GM12864 (cell line): ENCODE measurements at regions not wholly inside any gene's neighbourhood (a gene's known extent, or its start where the extent isn't known, plus 50 kb on each side); places are given as distances from the start of the nearest gene placed in this dataset.

Source experiments
- DNase-seq: peaks from one replicate; pipeline ENCODE4 v3.0.0-alpha.2; 2011; ENCODE audit warnings: low read depth
- H3K4me3 ChIP-seq: 2 replicates; pipeline ENCODE4 v1.5.1; 2011; ENCODE audit warnings: mild to moderate bottlenecking, low read depth, low read length, control low read depth
- TF ChIP-seq, protein P1 (sequence below): IDR thresholded peaks from 2 replicates; pipeline ENCODE4 v1.5.1; 2011; ENCODE audit warnings: low read depth, mild to moderate bottlenecking, moderate library complexity, low read length, control low read depth, inconsistent platforms; ENCODE audit errors: missing control alignments

DNA sequence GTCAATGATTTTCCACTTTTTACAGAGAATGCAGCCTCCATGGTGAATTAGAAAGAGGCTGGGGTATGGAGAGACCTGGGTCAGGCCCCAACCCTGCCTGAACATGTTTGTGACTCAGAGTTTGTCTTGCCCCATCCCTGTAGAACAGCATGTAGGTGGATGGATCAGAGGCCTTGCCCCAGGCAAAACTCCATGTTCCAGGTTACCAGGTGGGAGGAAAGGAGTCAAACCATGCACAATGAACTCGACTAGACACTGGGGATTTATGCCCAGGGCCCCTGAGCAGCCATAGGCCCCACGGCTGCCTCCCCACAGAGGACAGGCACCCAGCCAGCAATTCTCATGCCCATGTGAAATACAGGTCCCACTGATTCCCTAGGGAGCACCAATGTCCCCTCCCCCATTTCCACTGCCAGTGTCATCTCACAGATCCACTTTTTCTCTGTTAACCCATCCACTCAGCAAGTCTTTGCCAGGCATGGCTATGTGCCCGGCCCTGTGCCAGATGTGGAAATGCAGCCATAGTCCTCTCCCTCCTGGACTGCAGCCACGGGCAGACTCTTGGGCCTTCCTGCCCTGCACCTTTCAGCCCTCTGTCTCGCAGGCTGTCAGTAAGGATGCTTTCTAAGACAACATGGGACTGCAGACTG, 737.8 kb upstream of the HS6ST1 start:
- DNase-seq, result no peak
- H3K4me3 ChIP-seq, result no peak overlapping the region
- TF ChIP-seq, protein P1, sequence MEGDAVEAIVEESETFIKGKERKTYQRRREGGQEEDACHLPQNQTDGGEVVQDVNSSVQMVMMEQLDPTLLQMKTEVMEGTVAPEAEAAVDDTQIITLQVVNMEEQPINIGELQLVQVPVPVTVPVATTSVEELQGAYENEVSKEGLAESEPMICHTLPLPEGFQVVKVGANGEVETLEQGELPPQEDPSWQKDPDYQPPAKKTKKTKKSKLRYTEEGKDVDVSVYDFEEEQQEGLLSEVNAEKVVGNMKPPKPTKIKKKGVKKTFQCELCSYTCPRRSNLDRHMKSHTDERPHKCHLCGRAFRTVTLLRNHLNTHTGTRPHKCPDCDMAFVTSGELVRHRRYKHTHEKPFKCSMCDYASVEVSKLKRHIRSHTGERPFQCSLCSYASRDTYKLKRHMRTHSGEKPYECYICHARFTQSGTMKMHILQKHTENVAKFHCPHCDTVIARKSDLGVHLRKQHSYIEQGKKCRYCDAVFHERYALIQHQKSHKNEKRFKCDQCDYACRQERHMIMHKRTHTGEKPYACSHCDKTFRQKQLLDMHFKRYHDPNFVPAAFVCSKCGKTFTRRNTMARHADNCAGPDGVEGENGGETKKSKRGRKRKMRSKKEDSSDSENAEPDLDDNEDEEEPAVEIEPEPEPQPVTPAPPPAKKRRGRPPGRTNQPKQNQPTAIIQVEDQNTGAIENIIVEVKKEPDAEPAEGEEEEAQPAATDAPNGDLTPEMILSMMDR, result no peak

DNA sequence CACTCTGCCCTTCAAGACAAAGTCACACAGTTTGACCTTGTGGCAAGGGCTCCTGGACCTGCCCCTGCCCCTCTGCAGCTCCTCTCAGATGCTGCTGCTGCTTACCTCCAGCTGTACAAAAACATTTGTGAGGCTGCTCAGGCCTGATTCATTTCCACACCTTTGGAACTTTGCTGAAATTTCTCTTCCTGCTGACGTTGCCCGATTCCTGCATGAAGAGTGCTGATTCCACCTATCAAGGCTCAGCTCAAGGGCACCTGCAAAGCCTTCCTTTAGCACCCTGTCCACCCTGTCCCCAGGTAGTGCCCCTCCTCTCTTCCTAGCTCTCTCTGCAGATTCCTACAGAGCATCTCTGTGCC, 738.3 kb upstream of the HS6ST1 start:
- TF ChIP-seq, protein P1, result no peak
- no peak for DNase-seq
- H3K4me3 ChIP-seq, result no peak overlapping the region

DNA sequence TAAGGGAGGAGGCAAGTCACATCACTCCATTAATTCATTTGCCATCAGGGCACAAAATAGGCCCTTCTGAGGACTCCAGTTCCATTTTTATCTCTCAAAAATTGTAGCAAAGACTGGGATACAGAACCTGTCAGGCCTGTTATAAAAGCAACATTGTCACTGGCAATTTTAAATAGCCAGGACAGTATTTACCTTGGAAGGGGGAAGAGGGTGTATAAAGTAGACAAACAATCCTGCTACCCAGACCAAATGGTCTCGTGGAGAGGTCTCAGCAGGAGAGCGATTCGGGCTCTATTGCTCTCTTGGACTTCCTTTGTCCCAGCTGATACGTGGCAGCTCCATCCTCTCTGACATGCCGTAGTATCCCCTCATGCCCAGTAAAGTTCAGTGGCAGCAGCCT, 740.3 kb upstream of the HS6ST1 start:
- TF ChIP-seq, protein P1, result no peak
- no peak for DNase-seq
- no peak overlapping the region for H3K4me3 ChIP-seq

DNA sequence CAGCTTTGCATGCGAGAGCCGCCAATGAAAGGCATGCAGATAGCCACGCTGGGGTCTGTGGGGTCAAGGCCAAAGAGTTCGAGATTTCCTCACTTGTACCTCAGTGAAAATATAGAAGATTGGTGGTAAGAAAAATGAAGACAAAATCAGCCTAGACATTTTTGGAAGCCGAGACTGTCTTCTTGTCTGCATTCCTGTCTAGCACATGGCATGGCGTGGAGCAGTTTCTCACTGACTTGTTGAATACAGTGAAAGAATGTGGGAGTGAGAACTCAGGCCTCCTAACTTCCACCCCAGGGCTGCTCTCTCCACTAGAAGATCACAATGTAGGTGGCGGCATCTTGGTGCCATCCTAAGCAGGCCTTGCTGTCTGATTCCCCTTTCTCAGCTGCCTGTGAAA, 740.8 kb upstream of the HS6ST1 start:
- H3K4me3 ChIP-seq, result no peak overlapping the region
- TF ChIP-seq, protein P1, result no peak
- DNase-seq, result no peak

DNA sequence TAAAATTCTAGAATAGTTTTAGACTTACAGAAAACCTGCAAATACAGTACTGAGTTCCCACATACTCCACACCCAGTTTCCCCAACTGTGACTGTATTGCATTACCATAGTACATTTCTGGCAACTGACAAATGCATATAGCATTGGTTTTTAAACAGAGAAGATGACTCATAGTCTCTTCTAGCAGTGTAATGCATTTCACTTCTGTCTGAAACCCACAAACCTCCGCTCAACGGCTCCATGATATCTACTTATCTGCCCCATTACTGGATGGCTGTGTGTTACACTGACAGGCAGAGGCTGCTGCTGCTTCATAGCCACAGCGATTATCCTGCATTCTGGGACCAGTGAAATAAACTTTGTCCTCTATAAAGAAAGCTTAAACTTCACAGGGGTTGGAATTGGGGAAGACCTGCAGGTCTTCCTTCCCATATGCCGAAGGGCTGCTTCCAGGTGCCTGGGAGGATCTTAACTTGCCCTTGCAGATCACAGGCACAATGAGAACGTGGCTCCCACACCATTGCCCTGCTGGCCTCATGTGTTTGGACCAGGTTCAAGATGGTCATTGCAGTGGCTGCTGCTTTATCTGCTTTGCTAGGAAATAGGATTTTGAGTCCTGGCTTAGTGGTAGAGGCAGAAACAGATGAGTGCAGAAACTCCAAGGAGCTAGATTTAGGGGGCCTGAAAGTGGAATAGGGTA, 742.6 kb upstream of the HS6ST1 start:
- peak; percentile 15 for DNase-seq
- TF ChIP-seq, protein P1, result no peak
- no peak overlapping the region for H3K4me3 ChIP-seq

DNA sequence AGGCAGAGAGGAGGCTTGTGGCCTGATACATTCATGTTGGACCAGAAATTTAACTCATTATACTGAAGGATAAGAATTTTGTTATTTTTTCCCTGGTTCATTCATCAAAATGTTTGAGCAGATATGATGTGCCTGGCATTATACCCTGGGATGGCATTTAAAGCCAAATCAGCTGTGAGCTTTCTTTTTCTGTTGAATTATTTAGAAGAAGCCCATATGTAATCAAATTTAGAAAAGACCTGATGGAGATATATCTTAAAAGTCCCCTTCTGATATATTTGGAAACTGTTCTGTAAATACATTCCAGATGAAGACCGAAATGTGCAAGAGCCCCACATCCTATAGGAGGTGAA, 743.1 kb upstream of the HS6ST1 start:
- TF ChIP-seq, protein P1, result no peak
- H3K4me3 ChIP-seq, result no peak overlapping the region
- DNase-seq, result no peak
